ENCODE measurements at regions not wholly inside any gene's neighbourhood (a gene's known extent, or its start where the extent isn't known, plus 50 kb on each side); places are given as distances from the start of the nearest gene placed in this dataset.

DNA sequence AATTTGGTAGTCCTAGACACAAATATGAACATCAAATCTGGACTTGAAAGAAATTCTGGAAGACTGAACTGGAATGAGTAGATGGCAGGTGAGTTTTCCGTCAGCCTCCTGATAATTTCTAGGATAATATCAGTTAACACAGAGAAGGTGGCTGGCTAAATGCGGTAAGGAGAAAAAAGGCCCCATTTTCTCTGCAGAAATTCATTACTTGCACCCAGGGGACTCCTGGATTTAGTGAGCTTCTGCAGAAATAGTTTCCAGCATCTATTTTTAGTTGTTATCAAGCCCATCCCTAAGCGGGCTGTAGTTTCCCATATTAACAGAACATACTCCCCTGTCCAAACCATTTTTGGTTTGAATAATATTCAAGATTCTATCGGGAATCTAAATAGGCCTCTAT lies 181.9 kb upstream of the TCERG1L start:
- TF ChIP-seq GATA2 (IDR thresholded peaks at IDR 0.05; ENCODE audit: low read depth, low read length) (no peak), GATA3 (IDR thresholded peaks at IDR 0.05; ENCODE audit: low read depth, low read length) (no peak)

All from SH-SY5Y (cell line).